ENCODE measurements at regions not wholly inside any gene's neighbourhood (a gene's known extent, or its start where the extent isn't known, plus 50 kb on each side); places are given as distances from the start of the nearest gene placed in this dataset.

DNA sequence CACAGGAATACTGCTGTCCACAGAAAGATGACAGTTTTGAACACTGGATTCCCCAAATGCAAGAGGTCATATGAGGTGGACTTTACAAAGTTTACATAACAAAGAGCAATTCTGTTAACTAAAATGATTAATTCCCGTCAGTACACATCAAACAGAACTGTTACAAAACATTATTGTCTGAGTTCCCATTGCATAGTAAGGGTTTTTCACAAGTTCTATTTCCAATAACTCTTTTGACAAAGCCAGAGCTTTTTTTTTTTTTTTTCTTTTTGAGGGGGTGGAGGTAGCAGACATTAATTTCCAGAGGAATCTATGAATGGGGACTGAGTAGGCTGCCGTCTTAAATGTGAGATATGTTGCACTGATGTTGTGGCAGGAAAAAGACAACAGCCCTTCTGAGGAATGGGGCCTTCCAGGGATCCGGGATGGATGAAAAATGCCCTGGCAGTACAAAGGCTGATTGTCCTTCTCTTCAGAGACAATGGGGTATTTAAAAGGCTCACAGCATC, 178.1 kb upstream of the KBTBD8 start:
- no peaks in the 10 kb centered on the region for H4K20me1 ChIP-seq (ENCODE audit: insufficient read depth, low read length)
- H3K9me2 ChIP-seq (ENCODE audit: low read depth, low read length), result no peaks in the 10 kb centered on the region
- TF ChIP-seq, protein P1, sequence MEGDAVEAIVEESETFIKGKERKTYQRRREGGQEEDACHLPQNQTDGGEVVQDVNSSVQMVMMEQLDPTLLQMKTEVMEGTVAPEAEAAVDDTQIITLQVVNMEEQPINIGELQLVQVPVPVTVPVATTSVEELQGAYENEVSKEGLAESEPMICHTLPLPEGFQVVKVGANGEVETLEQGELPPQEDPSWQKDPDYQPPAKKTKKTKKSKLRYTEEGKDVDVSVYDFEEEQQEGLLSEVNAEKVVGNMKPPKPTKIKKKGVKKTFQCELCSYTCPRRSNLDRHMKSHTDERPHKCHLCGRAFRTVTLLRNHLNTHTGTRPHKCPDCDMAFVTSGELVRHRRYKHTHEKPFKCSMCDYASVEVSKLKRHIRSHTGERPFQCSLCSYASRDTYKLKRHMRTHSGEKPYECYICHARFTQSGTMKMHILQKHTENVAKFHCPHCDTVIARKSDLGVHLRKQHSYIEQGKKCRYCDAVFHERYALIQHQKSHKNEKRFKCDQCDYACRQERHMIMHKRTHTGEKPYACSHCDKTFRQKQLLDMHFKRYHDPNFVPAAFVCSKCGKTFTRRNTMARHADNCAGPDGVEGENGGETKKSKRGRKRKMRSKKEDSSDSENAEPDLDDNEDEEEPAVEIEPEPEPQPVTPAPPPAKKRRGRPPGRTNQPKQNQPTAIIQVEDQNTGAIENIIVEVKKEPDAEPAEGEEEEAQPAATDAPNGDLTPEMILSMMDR (IDR thresholded peaks at IDR 0.05; ENCODE audit: low read length), result no peak
- TF ChIP-seq EZH2 (IDR thresholded peaks at IDR 0.05; ENCODE audit: borderline replicate concordance, low read length), result no peak
- no peaks in the 10 kb centered on the region for H3K4me1 ChIP-seq (ENCODE audit: insufficient read depth, low read length, severe bottlenecking)
- H2AFZ ChIP-seq (ENCODE audit: low read length), result no peak overlapping the region
- peaks cover 4% of the 10 kb centered on the region; the same call in 1 of the 2 replicates for H3K27me3 ChIP-seq (ENCODE audit: insufficient read depth, low read length)
- H3K4me2 ChIP-seq (ENCODE audit: low read length), result no peak overlapping the region
- no peak overlapping the region for H3K9ac ChIP-seq (ENCODE audit: low read length)
- H3K9me3 ChIP-seq (ENCODE audit: low read length), result no peaks in the 10 kb centered on the region
- H3K27ac ChIP-seq (ENCODE audit: low read depth, low read length, poor library complexity, severe bottlenecking), result no peak overlapping the region
- H3F3A ChIP-seq (ENCODE audit: insufficient read depth, low read length), result no peaks in the 10 kb centered on the region
- no peaks in the 10 kb centered on the region for H3K36me3 ChIP-seq (ENCODE audit: insufficient read depth, low read length)
- H3K4me3 ChIP-seq (ENCODE audit: low read depth, low read length, poor library complexity, severe bottlenecking), result no peak overlapping the region
- no peaks in the 10 kb centered on the region for H3K79me2 ChIP-seq (ENCODE audit: insufficient read depth, low read length)

DNA sequence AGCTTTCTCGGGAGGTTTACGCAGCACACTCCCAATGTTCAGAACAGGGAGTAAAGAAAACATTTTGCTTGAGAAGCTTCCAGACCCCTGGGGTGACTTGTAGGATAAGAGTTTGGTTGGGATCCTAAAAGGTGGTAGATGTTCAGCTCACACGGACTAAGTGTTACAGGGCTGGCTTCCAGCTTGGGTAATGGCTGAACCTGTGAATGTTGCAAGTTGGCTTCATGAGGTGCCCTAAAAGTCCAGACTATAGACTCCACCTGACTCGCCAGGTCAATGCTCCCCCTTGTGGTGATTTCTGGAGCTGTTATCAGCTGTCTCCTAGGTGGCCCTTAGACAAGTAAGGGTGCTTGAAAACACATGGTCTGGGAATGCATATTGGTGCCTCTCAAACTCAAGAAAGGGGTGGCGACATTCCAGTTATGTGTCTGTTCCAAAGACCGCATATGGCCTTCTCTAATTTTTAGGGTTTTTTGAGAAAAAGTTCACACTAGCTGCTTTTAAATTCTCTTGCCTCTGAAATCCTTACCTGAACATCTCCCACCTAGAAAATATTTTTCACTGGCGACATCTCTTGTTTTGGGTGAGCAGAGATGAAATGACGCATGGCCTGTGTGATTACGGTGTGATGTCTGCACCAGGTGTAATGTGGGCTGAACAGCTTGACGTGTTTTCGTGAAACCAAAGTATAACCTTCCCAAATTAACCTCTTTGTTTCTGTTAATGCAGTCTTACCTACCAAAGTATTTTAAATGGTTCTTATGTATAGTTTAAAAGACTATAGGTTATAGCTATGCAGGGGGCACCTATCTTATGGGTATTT, 175.7 kb upstream of the KBTBD8 start:
- Histone ChIP-seq H3K4me2 (ENCODE audit: low read length) (no peak overlapping the region), H2AFZ (ENCODE audit: low read length) (no peak overlapping the region), H3K9ac (ENCODE audit: low read length) (no peak overlapping the region), H3K9me2 (ENCODE audit: low read depth, low read length) (no peaks in the 10 kb centered on the region), H3K79me2 (ENCODE audit: insufficient read depth, low read length) (no peaks in the 10 kb centered on the region), H3K4me1 (ENCODE audit: insufficient read depth, low read length, severe bottlenecking) (no peaks in the 10 kb centered on the region), H4K20me1 (ENCODE audit: insufficient read depth, low read length) (no peaks in the 10 kb centered on the region), H3K27ac (ENCODE audit: low read depth, low read length, poor library complexity, severe bottlenecking) (no peak overlapping the region), H3K27me3 (ENCODE audit: insufficient read depth, low read length) (peaks cover 4% of the 10 kb centered on the region; the same call in 1 of the 2 replicates), H3K4me3 (ENCODE audit: low read depth, low read length, poor library complexity, severe bottlenecking) (no peak overlapping the region), H3F3A (ENCODE audit: insufficient read depth, low read length) (no peaks in the 10 kb centered on the region), H3K36me3 (ENCODE audit: insufficient read depth, low read length) (no peaks in the 10 kb centered on the region), H3K9me3 (ENCODE audit: low read length) (no peaks in the 10 kb centered on the region)
- TF ChIP-seq, protein P1 (IDR thresholded peaks at IDR 0.05; ENCODE audit: low read length), result peak; percentile 80
- no peak for TF ChIP-seq EZH2 (IDR thresholded peaks at IDR 0.05; ENCODE audit: borderline replicate concordance, low read length)

DNA sequence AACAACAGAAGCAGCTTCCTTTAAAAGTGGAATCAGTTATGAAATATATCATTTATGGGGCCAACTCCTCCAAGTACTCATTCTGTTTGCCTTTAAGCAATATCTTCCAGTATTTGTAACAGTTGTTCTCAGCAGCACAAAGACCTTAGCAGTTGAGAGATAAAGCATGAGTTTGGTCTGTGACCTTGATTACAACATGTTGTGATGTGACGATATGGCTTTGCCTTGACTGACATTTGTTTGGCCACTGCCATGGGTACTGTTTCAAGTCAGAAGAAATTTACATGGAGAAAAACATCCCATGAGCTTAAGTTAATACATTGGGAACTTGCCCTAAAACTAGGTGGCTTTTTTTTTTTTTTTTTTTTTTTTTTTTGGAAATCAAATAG, 175.1 kb upstream of the KBTBD8 start:
- Histone ChIP-seq H3K9ac (ENCODE audit: low read length) (no peak overlapping the region), H2AFZ (ENCODE audit: low read length) (no peak overlapping the region), H3K79me2 (ENCODE audit: insufficient read depth, low read length) (no peaks in the 10 kb centered on the region), H3K27me3 (ENCODE audit: insufficient read depth, low read length) (peaks cover 3% of the 10 kb centered on the region; the same call in 1 of the 2 replicates), H3K4me1 (ENCODE audit: insufficient read depth, low read length, severe bottlenecking) (no peaks in the 10 kb centered on the region), H3K4me2 (ENCODE audit: low read length) (no peak overlapping the region), H3K36me3 (ENCODE audit: insufficient read depth, low read length) (no peaks in the 10 kb centered on the region), H3K9me2 (ENCODE audit: low read depth, low read length) (no peaks in the 10 kb centered on the region), H3K27ac (ENCODE audit: low read depth, low read length, poor library complexity, severe bottlenecking) (no peak overlapping the region), H3K9me3 (ENCODE audit: low read length) (no peaks in the 10 kb centered on the region), H3K4me3 (ENCODE audit: low read depth, low read length, poor library complexity, severe bottlenecking) (no peak overlapping the region), H3F3A (ENCODE audit: insufficient read depth, low read length) (no peaks in the 10 kb centered on the region), H4K20me1 (ENCODE audit: insufficient read depth, low read length) (no peaks in the 10 kb centered on the region)
- no peak for TF ChIP-seq EZH2 (IDR thresholded peaks at IDR 0.05; ENCODE audit: borderline replicate concordance, low read length)
- TF ChIP-seq, protein P1 (IDR thresholded peaks at IDR 0.05; ENCODE audit: low read length), result no peak
